ENCODE measurements at regions not wholly inside any gene's neighbourhood (a gene's known extent, or its start where the extent isn't known, plus 50 kb on each side); places are given as distances from the start of the nearest gene placed in this dataset.

DNA sequence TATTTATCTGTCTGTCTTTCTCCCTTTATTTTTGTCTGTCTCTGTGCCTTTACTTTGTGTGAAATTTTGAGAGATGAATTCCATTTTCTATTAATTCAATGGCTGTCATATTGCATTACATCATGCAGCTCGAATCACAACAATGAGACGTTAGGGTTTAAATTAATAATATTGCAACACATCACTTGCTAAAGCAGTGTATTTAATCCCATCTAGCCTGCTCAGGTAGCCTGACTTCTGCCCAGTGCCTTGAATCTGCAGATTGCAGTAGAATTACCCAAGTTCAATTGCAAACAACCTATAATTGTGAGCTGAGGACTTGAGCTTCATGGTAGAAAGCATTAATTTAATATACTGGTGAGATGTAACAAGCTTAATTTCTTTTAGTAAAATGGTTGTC is 235.7 kb upstream of the TSHZ2 start:
- ChIA-PET POLR2A (interaction anchor here (0.6 kb wide), 1 partner anchor 345 kb away, joined by 3 read pairs; no protein-coding TSS in a partner anchor), CTCF (ENCODE audit: unreplicated experiment) (no interaction called here)

DNA sequence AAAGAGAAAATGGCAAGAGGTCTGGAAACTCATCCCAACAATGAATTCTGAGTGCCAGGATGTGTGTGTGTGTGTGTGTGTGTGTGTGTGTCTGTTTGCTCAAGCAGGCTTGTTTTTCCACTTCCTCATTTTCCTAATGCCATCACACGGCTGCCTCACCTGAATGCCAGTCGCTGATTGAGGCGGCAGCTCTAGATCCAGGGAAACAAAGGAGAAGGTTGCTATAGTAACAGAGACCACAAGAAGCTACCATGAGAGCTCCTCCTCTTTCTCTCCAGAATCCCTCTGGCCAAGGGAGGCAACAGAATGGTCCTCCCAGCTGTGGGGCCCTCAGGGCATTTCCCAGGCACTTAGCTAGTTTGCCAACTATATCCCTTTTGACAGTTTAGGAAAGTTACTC is 241.1 kb upstream of the TSHZ2 start:
- Histone ChIP-seq H3K4me3 (ENCODE audit: low read depth, low read length, poor library complexity, severe bottlenecking) (no peak overlapping the region), H3K36me3 (ENCODE audit: insufficient read depth, low read length) (no peaks in the 10 kb centered on the region), H3K9me2 (ENCODE audit: insufficient read depth, low read length) (no peaks in the 10 kb centered on the region), H2AFZ (ENCODE audit: low read length) (no peak overlapping the region), H3K4me2 (ENCODE audit: low read length) (no peak overlapping the region), H4K20me1 (ENCODE audit: insufficient read depth, low read length) (no peaks in the 10 kb centered on the region), H3K79me2 (ENCODE audit: insufficient read depth, low read depth, low read length) (no peaks in the 10 kb centered on the region), H3K27ac (ENCODE audit: low read depth, low read length, poor library complexity, severe bottlenecking) (no peak overlapping the region), H3K9me3 (ENCODE audit: low read length) (no peaks in the 10 kb centered on the region), H3K4me1 (ENCODE audit: insufficient read depth, low read length, poor library complexity, severe bottlenecking) (no peaks in the 10 kb centered on the region)
- BruUV-seq (replicated peaks), result no TSS peak
- ChIA-PET CTCF (ENCODE audit: unreplicated experiment) (no interaction called here), POLR2A (interaction anchor here (1.2 kb wide), 1 partner anchor 10 kb away, joined by 4 read pairs; no protein-coding TSS in a partner anchor)
- intact Hi-C loops (cut with micrococcal nuclease; ENCODE audit: unreplicated experiment), result no loop called here
- no peak for TF ChIP-seq EZH2phosphoT487 (IDR thresholded peaks at IDR 0.05; ENCODE audit: borderline replicate concordance, low read depth, low read length)
- TF ChIP-seq CTCF (conservative IDR thresholded peaks at IDR 0.05; ENCODE audit: low read length), result no peak
- DNase-seq (ENCODE audit: low spot score), result no peak

More for the DNA sequence above, 235.7 kb upstream of the TSHZ2 start:
- no peak overlapping the region for H3K4me2 ChIP-seq (ENCODE audit: low read length)
- no peak overlapping the region for H2AFZ ChIP-seq (ENCODE audit: low read length)
- TF ChIP-seq EZH2phosphoT487 (IDR thresholded peaks at IDR 0.05; ENCODE audit: borderline replicate concordance, low read depth, low read length), result no peak
- TF ChIP-seq CTCF (conservative IDR thresholded peaks at IDR 0.05; ENCODE audit: low read length), result no peak
- intact Hi-C loops (cut with micrococcal nuclease; ENCODE audit: unreplicated experiment), result no loop called here
- H3K36me3 ChIP-seq (ENCODE audit: insufficient read depth, low read length), result no peaks in the 10 kb centered on the region
- no peak overlapping the region for H3K27ac ChIP-seq (ENCODE audit: low read depth, low read length, poor library complexity, severe bottlenecking)
- no peaks in the 10 kb centered on the region for H3K9me2 ChIP-seq (ENCODE audit: insufficient read depth, low read length)
- H3K4me3 ChIP-seq (ENCODE audit: low read depth, low read length, poor library complexity, severe bottlenecking), result no peak overlapping the region
- no peaks in the 10 kb centered on the region for H3K79me2 ChIP-seq (ENCODE audit: insufficient read depth, low read depth, low read length)
- no TSS peak for BruUV-seq (replicated peaks)
- H3K9me3 ChIP-seq (ENCODE audit: low read length), result no peaks in the 10 kb centered on the region
- DNase-seq (ENCODE audit: low spot score), result no peak
- H4K20me1 ChIP-seq (ENCODE audit: insufficient read depth, low read length), result no peaks in the 10 kb centered on the region
- no peaks in the 10 kb centered on the region for H3K4me1 ChIP-seq (ENCODE audit: insufficient read depth, low read length, poor library complexity, severe bottlenecking)

DNA sequence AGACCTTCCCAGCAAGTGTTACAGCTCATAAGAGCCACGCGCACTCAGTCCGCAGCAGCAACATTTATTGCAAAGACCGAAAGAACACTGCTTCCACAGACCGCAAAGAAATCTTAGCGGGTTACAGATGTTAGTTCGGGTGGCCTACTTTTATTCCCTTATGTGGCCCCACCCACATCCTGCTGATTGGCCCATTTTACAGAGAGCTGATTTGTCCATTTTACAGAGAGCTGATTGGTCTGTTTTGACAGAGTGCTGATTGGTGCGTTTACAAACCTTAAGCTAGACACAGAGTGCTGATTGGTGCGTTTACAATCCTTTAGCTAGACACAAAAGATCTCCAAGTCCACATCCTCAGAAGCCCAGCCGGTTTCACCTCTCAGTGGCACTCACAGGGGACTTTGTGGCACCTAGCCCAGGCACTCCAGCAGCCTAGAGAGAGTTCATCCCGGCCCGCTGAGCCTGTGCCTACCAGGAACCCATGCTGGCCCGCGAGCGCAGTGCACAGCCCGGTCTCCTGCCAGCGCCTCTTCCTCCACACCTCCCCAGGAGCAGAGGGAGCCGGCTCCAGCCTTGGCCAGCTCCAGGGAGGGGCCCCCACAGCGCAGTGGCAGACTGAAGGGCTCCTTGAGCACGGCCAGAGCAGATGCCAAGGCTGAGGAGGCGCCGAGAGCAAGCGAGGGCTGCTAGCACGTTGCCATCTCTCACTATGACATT is 244.3 kb upstream of the TSHZ2 start:
- Histone ChIP-seq H3K36me3 (ENCODE audit: insufficient read depth, low read length) (no peaks in the 10 kb centered on the region), H3K27ac (ENCODE audit: low read depth, low read length, poor library complexity, severe bottlenecking) (no peak overlapping the region), H3K4me3 (ENCODE audit: low read depth, low read length, poor library complexity, severe bottlenecking) (no peak overlapping the region), H3K9me3 (ENCODE audit: low read length) (no peaks in the 10 kb centered on the region), H3K4me2 (ENCODE audit: low read length) (no peak overlapping the region), H3K79me2 (ENCODE audit: insufficient read depth, low read depth, low read length) (no peaks in the 10 kb centered on the region), H3K4me1 (ENCODE audit: insufficient read depth, low read length, poor library complexity, severe bottlenecking) (no peaks in the 10 kb centered on the region), H4K20me1 (ENCODE audit: insufficient read depth, low read length) (no peaks in the 10 kb centered on the region), H2AFZ (ENCODE audit: low read length) (no peak overlapping the region), H3K9me2 (ENCODE audit: insufficient read depth, low read length) (no peaks in the 10 kb centered on the region)
- intact Hi-C loops (cut with micrococcal nuclease; ENCODE audit: unreplicated experiment), result no loop called here
- TF ChIP-seq CTCF (conservative IDR thresholded peaks at IDR 0.05; ENCODE audit: low read length) (no peak), EZH2phosphoT487 (IDR thresholded peaks at IDR 0.05; ENCODE audit: borderline replicate concordance, low read depth, low read length) (no peak)
- ChIA-PET CTCF (ENCODE audit: unreplicated experiment) (no interaction called here), POLR2A (no interaction called here)
- no peak for DNase-seq (ENCODE audit: low spot score)
- no TSS peak for BruUV-seq (replicated peaks)
